Fibroblast of villous mesenchyme (primary cell): ENCODE measurements at regions not wholly inside any gene's neighbourhood (a gene's known extent, or its start where the extent isn't known, plus 50 kb on each side); places are given as distances from the start of the nearest gene placed in this dataset.

ENCODE experiments used
- DNase-seq: peaks from one replicate; pipeline ENCODE4 v3.0.0-alpha.2; 2010; ENCODE audit warnings: low read depth
- H3K4me3 ChIP-seq: 2 replicates; pipeline ENCODE4 v1.5.1; 2011; ENCODE audit warnings: low read depth, mild to moderate bottlenecking, low read length
- TF ChIP-seq, protein P1 (sequence below): IDR thresholded peaks from 2 replicates; pipeline ENCODE4 v1.5.1; 2012; ENCODE audit warnings: low read depth, mild to moderate bottlenecking, low read length; ENCODE audit not compliant: insufficient read depth

DNA sequence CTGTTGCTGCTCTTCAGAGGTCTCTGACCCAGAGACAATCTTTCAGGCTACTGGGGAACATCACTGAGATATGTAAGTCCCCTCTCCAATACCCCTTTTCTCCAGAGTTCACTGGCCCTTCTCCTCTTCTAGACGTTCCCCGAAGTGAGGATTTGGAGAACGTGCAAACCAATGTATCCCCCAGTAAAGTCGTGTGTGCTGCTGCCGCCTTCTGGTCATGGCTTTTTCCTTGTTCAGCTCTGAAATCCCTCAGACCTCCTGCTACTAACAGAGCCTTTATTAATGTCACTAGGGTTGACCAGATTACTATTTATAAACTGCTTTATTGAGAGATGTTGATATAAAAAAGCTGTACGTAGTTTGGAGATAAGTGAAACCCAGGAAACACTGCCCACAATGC is 1028.6 kb downstream of the CDH9 start:
- H3K4me3 ChIP-seq: no peak overlapping the region
- DNase-seq: no peak
- TF ChIP-seq, protein P1, sequence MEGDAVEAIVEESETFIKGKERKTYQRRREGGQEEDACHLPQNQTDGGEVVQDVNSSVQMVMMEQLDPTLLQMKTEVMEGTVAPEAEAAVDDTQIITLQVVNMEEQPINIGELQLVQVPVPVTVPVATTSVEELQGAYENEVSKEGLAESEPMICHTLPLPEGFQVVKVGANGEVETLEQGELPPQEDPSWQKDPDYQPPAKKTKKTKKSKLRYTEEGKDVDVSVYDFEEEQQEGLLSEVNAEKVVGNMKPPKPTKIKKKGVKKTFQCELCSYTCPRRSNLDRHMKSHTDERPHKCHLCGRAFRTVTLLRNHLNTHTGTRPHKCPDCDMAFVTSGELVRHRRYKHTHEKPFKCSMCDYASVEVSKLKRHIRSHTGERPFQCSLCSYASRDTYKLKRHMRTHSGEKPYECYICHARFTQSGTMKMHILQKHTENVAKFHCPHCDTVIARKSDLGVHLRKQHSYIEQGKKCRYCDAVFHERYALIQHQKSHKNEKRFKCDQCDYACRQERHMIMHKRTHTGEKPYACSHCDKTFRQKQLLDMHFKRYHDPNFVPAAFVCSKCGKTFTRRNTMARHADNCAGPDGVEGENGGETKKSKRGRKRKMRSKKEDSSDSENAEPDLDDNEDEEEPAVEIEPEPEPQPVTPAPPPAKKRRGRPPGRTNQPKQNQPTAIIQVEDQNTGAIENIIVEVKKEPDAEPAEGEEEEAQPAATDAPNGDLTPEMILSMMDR: no peak

DNA sequence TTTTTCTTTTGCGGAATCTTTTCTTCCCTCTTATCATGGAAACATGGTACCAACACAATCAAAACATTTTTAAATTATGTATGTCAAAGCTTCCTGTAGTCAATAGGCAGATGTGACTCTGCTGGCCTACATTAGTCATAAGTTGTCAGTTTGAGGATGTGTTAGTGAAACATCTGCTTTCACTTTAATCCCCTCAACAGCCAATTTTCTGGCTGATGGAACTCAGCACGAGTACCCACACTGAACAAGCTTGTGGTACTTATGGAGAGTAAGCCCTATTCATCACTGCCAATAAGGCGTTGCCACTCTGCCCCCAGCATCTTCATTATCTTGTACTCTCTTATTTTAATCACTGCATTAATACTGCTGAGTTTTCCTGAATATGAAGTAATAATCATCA is 1034.4 kb downstream of the CDH9 start:
- TF ChIP-seq, protein P1: no peak
- H3K4me3 ChIP-seq: no peak overlapping the region
- no peak for DNase-seq

DNA sequence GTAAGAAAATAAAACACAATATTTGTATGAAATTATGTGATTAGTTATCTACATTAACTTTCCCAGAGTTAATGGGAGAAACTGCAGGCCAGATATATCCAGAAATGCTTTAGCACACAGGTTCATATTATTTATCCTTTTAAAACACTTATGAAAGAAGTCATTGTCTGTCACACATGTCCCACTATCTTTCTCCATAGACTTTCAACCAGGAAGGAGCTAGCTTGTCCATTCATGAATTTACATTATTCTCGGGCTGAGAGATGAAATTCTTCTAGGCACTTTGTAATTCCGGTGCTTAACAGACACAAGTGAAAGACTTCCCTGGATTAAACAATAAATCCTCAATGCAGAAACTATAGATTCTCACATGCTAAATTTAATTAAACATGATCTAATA is 1043.2 kb downstream of the CDH9 start:
- TF ChIP-seq, protein P1: no peak
- no peak overlapping the region for H3K4me3 ChIP-seq
- no peak for DNase-seq

DNA sequence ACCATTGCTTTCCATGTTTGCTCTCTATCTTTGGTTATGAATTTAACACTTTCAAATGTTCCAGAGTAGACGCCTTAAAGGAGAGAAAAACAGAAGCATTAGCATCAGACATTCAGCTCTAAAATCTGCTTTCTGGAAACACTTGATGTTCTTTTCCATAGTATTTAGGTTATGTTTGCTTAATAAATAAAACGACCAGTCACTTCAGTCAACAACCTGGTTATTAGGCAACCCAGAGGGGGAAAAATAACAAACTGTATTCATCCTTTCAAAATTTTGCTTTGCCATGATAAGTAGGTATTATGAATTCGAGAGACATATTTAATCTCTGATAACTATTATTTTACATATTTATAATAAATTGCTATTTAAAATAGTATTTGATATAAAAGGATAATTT is 1044.7 kb downstream of the CDH9 start:
- TF ChIP-seq, protein P1: no peak
- DNase-seq: no peak
- no peak overlapping the region for H3K4me3 ChIP-seq

DNA sequence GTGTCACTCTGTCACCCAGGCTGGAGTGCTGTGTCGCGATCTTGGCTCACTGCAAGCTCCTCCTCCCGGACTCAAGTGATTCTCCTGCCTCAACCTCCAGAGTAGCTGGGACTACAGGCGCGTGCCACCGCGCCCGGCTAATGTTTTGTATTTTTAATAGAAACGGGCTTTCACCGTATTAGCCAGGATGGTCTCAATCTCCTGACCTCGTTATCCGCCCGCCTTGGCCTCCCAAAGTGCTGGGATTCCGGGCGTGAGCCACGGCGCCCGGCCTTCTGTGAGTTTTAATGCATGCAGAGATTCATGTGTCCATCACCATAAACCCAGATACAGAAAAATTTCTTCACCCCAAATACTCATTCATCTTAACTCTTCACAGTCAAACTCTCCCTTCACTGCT is 1046.7 kb downstream of the CDH9 start:
- DNase-seq: no peak
- TF ChIP-seq, protein P1: no peak
- H3K4me3 ChIP-seq: no peak overlapping the region

DNA sequence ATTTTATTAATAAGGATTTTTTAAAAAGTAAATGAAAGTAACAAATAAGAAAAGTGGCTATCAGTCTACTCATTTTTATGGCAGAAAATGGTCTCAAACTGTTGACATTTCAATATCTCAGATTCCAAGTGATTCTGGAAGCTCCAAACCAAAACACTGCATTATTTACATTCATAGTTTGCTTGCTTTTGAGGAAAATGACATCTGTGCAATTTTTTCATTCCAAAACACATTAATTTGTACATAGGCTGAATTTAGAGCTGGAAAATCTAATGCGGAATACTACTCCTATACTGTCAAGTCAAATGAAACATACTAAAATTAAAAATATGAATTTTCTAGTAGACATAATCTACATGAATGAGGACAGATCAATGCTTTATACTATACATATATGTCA is 1047.6 kb downstream of the CDH9 start:
- DNase-seq: no peak
- TF ChIP-seq, protein P1: no peak
- H3K4me3 ChIP-seq: no peak overlapping the region

DNA sequence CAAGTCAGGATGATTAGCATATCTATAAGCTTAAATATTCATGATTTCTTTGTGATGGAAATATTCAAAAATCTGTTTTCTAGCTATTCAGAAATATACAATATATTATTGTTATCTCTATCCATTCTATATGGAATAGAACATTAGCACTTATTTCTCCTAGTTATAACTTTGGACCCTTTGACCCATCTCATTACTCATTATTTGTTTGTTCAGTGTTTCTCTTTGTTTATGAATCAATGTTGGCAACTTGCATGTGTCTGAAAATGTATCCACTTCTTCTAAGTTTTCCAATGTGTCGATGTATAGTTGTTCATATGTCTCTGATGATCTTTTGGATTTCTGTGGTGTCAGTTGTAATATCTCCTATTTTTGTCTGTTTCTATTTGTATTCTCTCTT is 1059.3 kb downstream of the CDH9 start:
- H3K4me3 ChIP-seq: no peak overlapping the region
- TF ChIP-seq, protein P1: no peak
- DNase-seq: no peak
